ENCODE measurements at regions not wholly inside any gene's neighbourhood (a gene's known extent, or its start where the extent isn't known, plus 50 kb on each side); places are given as distances from the start of the nearest gene placed in this dataset.

GRCh38 chr18:34075963-34076860, 148.5 kb downstream of the NOL4 start:
- TF ChIP-seq, protein P1, sequence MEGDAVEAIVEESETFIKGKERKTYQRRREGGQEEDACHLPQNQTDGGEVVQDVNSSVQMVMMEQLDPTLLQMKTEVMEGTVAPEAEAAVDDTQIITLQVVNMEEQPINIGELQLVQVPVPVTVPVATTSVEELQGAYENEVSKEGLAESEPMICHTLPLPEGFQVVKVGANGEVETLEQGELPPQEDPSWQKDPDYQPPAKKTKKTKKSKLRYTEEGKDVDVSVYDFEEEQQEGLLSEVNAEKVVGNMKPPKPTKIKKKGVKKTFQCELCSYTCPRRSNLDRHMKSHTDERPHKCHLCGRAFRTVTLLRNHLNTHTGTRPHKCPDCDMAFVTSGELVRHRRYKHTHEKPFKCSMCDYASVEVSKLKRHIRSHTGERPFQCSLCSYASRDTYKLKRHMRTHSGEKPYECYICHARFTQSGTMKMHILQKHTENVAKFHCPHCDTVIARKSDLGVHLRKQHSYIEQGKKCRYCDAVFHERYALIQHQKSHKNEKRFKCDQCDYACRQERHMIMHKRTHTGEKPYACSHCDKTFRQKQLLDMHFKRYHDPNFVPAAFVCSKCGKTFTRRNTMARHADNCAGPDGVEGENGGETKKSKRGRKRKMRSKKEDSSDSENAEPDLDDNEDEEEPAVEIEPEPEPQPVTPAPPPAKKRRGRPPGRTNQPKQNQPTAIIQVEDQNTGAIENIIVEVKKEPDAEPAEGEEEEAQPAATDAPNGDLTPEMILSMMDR (IDR thresholded peaks at IDR 0.05; ENCODE audit: low read depth, low read length), result no peak
- TF ChIP-seq EZH2phosphoT487 (IDR thresholded peaks at IDR 0.05; ENCODE audit: low read depth), result no peak

Data from OCI-LY3 (cell line).